ENCODE measurements at regions not wholly inside any gene's neighbourhood (a gene's known extent, or its start where the extent isn't known, plus 50 kb on each side); places are given as distances from the start of the nearest gene placed in this dataset.

DNA sequence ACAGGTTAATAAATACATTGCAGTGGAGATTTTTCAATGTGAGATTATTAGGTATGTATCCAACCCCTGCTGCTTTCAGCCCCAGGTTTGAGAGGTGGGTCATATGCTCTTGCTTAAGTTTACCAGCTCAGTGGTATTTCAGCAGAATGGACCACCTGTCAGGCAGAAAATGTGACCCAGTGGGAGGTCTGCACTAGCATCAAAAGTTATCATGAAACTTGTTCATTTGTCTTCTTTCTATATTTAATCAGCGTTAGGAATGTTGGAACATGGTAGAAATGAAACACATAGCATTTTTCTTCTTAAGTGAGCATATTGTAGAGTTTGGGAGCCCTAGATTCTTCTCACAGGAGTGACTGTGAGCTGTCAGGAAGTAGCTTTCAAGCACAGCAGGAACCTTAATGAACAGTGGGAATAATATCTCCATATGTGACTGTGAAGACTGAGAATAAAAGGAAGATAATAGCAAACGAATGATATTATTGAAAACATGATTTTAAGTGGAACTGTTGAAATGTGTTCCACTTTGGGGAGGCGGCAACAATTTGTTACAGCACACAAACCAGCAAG is 596.9 kb upstream of the CDH6 start:
- 61 to 65% methylated on average over 3 of the region's 3 CpGs for WGBS, 2 donors
- no peak for TF ChIP-seq POLR2A (IDR thresholded peaks at IDR 0.05)
- TF ChIP-seq, protein P1, sequence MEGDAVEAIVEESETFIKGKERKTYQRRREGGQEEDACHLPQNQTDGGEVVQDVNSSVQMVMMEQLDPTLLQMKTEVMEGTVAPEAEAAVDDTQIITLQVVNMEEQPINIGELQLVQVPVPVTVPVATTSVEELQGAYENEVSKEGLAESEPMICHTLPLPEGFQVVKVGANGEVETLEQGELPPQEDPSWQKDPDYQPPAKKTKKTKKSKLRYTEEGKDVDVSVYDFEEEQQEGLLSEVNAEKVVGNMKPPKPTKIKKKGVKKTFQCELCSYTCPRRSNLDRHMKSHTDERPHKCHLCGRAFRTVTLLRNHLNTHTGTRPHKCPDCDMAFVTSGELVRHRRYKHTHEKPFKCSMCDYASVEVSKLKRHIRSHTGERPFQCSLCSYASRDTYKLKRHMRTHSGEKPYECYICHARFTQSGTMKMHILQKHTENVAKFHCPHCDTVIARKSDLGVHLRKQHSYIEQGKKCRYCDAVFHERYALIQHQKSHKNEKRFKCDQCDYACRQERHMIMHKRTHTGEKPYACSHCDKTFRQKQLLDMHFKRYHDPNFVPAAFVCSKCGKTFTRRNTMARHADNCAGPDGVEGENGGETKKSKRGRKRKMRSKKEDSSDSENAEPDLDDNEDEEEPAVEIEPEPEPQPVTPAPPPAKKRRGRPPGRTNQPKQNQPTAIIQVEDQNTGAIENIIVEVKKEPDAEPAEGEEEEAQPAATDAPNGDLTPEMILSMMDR (IDR thresholded peaks at IDR 0.05) = no peak
- no peak for DNase-seq

DNA sequence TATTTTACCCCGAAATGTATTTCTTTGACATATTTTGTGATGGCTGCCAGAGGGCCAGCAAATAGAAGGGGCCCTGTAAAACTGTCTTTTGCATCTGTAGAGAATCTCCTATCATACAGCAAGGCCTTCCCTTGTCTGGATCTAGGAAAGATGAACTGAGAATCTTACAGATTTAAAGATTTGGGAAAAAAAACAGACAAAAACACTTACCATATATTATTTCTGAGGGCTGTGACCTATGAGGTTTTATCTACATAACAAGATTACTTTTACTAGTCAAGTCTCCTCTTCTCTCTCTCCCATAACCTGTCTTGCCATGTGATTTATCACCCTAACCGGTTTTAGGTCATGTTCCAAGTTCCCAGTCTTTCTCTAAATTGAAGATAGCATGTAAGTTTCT is 599.2 kb upstream of the CDH6 start:
- intact Hi-C loops (cut with DNase I; ENCODE audit: low total_unique reads) = no loop called here
- 73 to 75% methylated on average over 2 of the region's 2 CpGs for WGBS, 2 donors
- no peaks in the 10 kb centered on the region for H3K4me1 ChIP-seq

More for the DNA sequence above, 596.9 kb upstream of the CDH6 start:
- intact Hi-C loops (cut with DNase I; ENCODE audit: low total_unique reads) = no loop called here
- no peaks in the 10 kb centered on the region for H3K27me3 ChIP-seq
- no peak overlapping the region for H3K4me3 ChIP-seq
- H3K9me3 ChIP-seq = no peaks in the 10 kb centered on the region
- no peak overlapping the region for H3K27ac ChIP-seq
- no peaks in the 10 kb centered on the region for H3K36me3 ChIP-seq (ENCODE audit: low read depth, missing control alignments)
- no peaks in the 10 kb centered on the region for H3K4me1 ChIP-seq

DNA sequence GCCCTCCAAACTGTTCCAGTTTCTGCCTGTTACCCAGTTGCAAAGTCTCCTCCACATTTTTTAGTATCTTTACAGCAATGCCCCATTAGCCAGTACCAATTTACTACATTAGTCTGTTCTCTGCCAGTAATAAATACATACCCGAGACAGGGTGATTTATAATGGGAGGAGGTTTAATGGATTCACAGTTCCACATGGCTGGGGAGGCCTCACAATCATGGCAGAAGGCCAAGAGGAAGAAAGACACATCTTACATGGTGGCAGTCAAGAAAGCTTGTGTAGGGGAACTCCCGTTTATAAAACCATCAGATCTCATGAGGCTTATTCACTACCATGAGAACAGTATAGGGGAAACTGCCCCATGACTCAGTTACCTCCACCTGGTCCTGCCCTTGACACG is 600.7 kb upstream of the CDH6 start:
- H3K27ac ChIP-seq = no peak overlapping the region
- H3K9me3 ChIP-seq = no peaks in the 10 kb centered on the region
- H3K4me1 ChIP-seq = no peaks in the 10 kb centered on the region
- no peak for TF ChIP-seq POLR2A (IDR thresholded peaks at IDR 0.05)
- TF ChIP-seq, protein P1 (IDR thresholded peaks at IDR 0.05) = no peak
- no peak overlapping the region for H3K4me3 ChIP-seq
- no peaks in the 10 kb centered on the region for H3K36me3 ChIP-seq (ENCODE audit: low read depth, missing control alignments)
- WGBS, 2 donors = 67 to 76% methylated on average over 3 of the region's 3 CpGs
- intact Hi-C loops (cut with DNase I; ENCODE audit: low total_unique reads) = no loop called here
- DNase-seq = no peak
- H3K27me3 ChIP-seq = no peaks in the 10 kb centered on the region

More for the DNA sequence above, 599.2 kb upstream of the CDH6 start:
- Histone ChIP-seq H3K4me3 (no peak overlapping the region), H3K27me3 (no peaks in the 10 kb centered on the region), H3K9me3 (no peaks in the 10 kb centered on the region), H3K36me3 (ENCODE audit: low read depth, missing control alignments) (no peaks in the 10 kb centered on the region), H3K27ac (no peak overlapping the region)
- TF ChIP-seq, protein P1 (IDR thresholded peaks at IDR 0.05) = no peak
- TF ChIP-seq POLR2A (IDR thresholded peaks at IDR 0.05) = no peak
- no peak for DNase-seq

DNA sequence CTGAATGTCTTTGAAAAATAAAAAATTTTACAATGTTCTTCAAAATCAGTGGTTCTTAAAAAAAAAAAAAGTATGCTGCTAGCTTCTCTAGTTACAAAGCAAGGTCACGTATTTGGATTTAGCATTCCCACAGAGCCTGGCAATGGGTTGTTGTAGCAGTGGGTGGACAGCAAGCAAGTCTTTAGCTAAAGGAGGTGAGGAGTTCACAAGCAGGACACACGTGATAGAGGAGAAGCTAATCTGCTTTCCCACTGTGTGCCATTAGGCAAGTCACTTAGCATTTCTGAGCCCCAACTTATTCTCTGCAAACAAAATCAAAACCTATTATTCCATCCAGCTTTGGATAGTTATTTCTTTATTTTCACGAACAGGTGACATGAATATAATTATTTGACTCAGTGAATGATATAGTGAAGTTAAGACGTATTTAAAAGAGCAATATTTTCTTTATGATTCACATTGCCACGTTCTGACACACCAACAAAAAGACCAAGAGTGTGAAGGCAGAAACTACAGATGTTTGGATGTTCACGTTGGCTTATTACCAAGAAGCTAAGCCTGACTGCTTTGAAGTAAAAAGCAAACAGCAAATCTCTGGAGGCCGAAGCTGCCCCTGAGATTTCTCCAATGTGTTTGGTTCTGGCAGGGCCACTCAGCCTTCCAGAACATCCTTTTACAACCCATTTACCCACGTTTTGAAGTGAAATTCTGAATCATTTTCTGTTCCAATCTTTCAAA is 612.1 kb upstream of the CDH6 start:
- DNase-seq = no peak
- Histone ChIP-seq H3K4me3 (no peak overlapping the region), H3K4me1 (no peaks in the 10 kb centered on the region), H3K36me3 (ENCODE audit: low read depth, missing control alignments) (no peaks in the 10 kb centered on the region), H3K27ac (no peak overlapping the region), H3K9me3 (no peaks in the 10 kb centered on the region), H3K27me3 (no peaks in the 10 kb centered on the region)
- TF ChIP-seq, protein P1 (IDR thresholded peaks at IDR 0.05) = no peak
- TF ChIP-seq POLR2A (IDR thresholded peaks at IDR 0.05) = no peak
- intact Hi-C loops (cut with DNase I; ENCODE audit: low total_unique reads) = no loop called here
- 56 to 61% methylated on average over 8 of the region's 8 CpGs for WGBS, 2 donors

DNA sequence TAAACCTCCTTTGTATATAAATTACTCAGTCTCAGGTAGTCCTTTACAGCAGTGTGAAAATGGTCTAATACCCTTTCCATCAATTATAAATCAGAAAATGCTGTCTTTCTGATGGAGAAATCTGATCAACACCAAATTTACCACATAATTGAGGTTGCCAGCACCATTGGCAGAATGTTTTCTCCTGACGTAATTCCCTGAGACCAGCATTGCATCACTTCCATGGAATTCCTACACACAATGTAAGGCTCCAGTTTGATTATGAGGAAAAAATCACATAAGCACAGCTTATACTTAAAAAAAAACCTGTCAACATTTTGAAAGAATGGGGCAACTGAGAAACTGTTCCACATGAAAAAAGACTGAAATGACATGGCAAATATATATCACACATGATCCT is 618.7 kb upstream of the CDH6 start:
- Histone ChIP-seq H3K27ac (no peak overlapping the region), H3K4me3 (no peak overlapping the region), H3K27me3 (no peaks in the 10 kb centered on the region), H3K36me3 (ENCODE audit: low read depth, missing control alignments) (no peaks in the 10 kb centered on the region), H3K9me3 (no peaks in the 10 kb centered on the region), H3K4me1 (no peaks in the 10 kb centered on the region)
- 76 to 80% methylated on average over 1 of the region's 1 CpG for WGBS, 2 donors
- intact Hi-C loops (cut with DNase I; ENCODE audit: low total_unique reads) = no loop called here
- DNase-seq = no peak
- TF ChIP-seq, protein P1 (IDR thresholded peaks at IDR 0.05) = no peak
- TF ChIP-seq POLR2A (IDR thresholded peaks at IDR 0.05) = no peak

Measured in testis (tissue), 2 donors.